GM10266 (cell line): ENCODE measurements at regions not wholly inside any gene's neighbourhood (a gene's known extent, or its start where the extent isn't known, plus 50 kb on each side); places are given as distances from the start of the nearest gene placed in this dataset.

Source experiments
- DNase-seq: peaks from one replicate; pipeline ENCODE4 v3.0.0; 2012; ENCODE audit errors: extremely low spot score
- CTCF ChIP-seq: IDR thresholded peaks from 2 replicates; pipeline ENCODE4 v1.5.1; 2012; ENCODE audit warnings: mild to moderate bottlenecking, low read depth; ENCODE audit not compliant: control insufficient read depth, insufficient read depth; ENCODE audit errors: missing control alignments

GRCh38 chr4:60923075-60923474 lies 277.1 kb upstream of the ADGRL3 start:
- no peak for DNase-seq

GRCh38 chr4:60926624-60927023 lies 273.5 kb upstream of the ADGRL3 start:
- no peak for TF ChIP-seq CTCF
- no peak for DNase-seq

More at GRCh38 chr4:60923075-60923474, 277.1 kb upstream of the ADGRL3 start:
- no peak for TF ChIP-seq CTCF

- no peak for DNase-seq
- no peak for TF ChIP-seq CTCF
These were observed 269.3 kb upstream of the ADGRL3 start for GRCh38 chr4:60930866-60931265.

GRCh38 chr4:60934566-60935295 lies 265.4 kb upstream of the ADGRL3 start:
- DNase-seq = no peak
- TF ChIP-seq CTCF = no peak

GRCh38 chr4:60938181-60938580 lies 261.9 kb upstream of the ADGRL3 start:
- no peak for DNase-seq
- no peak for TF ChIP-seq CTCF

GRCh38 chr4:60938621-60939020 lies 261.5 kb upstream of the ADGRL3 start:
- TF ChIP-seq CTCF = no peak
- no peak for DNase-seq

GRCh38 chr4:60944060-60944459 lies 256.1 kb upstream of the ADGRL3 start:
- no peak for TF ChIP-seq CTCF
- no peak for DNase-seq
